Activated naive CD8-positive, alpha-beta T cell (primary cell): ENCODE measurements at regions not wholly inside any gene's neighbourhood (a gene's known extent, or its start where the extent isn't known, plus 50 kb on each side); places are given as distances from the start of the nearest gene placed in this dataset.

Source experiments
- H3K27ac Mint-ChIP-seq: one replicate; pipeline ENCODE4 v1.8.0; 2021; ENCODE audit warnings: mixed read lengths
- H3K27me3 Mint-ChIP-seq: one replicate; pipeline ENCODE4 v1.8.0; 2021; ENCODE audit warnings: mixed read lengths
- H3K36me3 Mint-ChIP-seq: one replicate; pipeline ENCODE4 v1.8.0; 2021; ENCODE audit warnings: mixed read lengths
- H3K4me1 Mint-ChIP-seq: one replicate; pipeline ENCODE4 v1.8.0; 2021; ENCODE audit warnings: low read depth, mixed read lengths
- H3K4me3 Mint-ChIP-seq: one replicate; pipeline ENCODE4 v1.8.0; 2021; ENCODE audit warnings: mild to moderate bottlenecking, mixed read lengths
- H3K9me3 Mint-ChIP-seq: one replicate; pipeline ENCODE4 v1.8.0; 2021; ENCODE audit warnings: low read depth, mixed read lengths

DNA sequence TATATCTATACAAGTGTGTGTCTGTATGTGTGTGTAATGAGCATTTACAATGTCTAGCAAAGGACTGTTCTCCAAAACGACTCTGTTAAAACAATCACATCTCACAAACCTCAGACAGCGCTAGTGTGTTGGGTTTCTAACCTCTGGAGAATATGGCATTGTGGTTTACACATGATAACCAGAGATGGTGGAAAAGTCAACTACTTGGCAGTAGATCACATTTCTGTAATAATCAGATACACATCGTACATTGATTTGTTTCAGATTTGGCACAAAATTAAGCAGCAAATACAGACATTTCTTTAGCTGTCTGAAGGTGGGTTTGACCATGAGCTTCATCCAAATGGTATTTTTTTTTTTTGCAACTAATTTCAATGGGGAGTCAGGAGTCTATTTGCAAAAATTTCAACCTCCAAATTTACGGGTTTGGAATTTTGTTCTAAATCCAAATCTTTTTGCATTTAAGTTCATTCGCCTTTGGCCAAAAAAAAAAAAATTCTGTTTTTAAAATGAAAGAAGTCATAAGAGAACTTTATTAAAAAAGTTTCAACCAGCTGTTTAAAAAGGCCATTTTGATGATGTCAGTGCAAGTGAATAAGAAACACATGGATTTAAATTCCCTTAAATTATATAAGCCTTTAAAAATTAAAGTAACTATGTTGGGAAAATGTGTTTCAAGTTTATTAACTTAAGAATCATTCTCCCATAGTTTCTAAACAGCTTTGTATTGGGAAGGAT, 127.8 kb downstream of the TMEM26 start:
- Mint-ChIP-seq H3K4me3 (no peak overlapping the region), H3K27me3 (peaks cover 2% of the 10 kb centered on the region), H3K4me1 (no peaks in the 10 kb centered on the region), H3K27ac (no peak overlapping the region), H3K9me3 (peaks cover 4% of the 10 kb centered on the region), H3K36me3 (peaks cover 3% of the 10 kb centered on the region)

DNA sequence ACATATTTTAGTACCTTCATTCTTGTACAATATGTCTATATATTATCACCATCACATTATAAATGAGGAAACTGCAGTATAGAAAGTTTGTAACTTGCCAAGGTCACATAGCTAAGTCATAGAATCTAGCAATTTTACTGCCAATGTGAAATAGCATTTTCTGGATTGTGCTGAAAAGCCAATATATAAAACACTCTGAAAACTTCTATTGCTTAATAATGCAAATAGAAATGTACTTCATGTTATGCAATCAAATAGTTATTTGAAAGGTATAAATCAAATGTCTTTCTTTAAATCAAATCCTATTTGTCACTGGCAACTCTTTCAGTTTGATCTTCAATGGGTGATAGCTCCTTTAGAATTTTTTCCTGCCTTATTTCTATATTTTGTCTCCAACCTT, 129.5 kb downstream of the TMEM26 start:
- H3K27me3 Mint-ChIP-seq = peaks cover 2% of the 10 kb centered on the region
- H3K4me3 Mint-ChIP-seq = no peak overlapping the region
- H3K27ac Mint-ChIP-seq = no peak overlapping the region
- peaks cover 3% of the 10 kb centered on the region for H3K36me3 Mint-ChIP-seq
- peaks cover 4% of the 10 kb centered on the region for H3K9me3 Mint-ChIP-seq
- no peaks in the 10 kb centered on the region for H3K4me1 Mint-ChIP-seq

DNA sequence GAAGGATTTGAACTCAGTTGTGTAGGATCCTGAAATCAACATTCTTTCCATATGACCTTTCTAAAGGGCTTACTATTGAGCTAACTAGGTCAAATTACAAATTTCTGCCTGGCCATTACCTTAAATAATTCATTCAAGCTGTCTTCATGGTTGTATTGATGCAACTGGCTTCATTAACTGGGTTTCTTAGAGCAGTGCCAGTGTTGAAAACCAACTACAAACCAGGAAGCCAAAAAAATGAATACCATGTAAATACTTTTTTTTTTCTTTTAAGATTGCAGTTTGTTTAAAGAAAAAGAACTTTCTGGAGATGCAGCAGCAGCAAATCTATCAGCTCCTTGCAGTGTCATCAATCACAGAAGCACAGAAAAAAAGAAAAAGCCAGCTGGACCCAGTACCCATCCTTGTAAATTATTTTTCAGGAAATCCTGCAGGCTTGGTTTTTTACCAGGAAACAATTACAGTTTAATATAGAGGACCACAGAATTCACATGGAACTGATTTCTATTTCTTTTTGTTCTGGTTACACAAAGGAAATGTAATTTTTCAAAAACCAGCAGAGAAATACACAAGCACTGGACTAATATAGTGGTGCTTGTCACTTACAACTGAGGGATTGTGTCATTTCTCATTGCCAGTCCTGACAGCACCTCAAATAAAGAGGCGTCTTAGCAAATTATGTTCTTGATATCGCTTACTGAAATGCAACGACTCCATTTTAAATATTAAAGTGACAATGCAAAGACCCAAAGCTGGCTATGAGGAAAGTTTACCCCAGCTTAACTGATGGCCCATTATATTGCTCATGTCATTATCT, 131.9 kb downstream of the TMEM26 start:
- Mint-ChIP-seq H3K4me1 (no peaks in the 10 kb centered on the region), H3K36me3 (no peaks in the 10 kb centered on the region)

DNA sequence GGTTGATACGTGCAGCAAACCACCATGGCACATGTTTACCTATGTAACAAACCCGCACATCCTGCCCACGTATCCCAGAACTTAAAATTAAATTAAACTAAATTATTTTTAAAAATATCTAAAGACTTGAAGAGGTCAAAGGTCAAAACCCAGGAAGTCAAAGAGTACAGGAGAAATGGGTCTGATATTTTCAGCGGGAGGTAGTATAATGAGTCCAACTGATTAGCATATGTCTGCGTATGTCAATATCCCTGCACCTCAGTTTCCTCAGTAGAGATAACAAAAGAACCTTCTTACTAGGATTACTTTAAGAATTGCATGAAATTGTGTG, 133.0 kb downstream of the TMEM26 start:
- Mint-ChIP-seq H3K36me3 (peaks cover 2% of the 10 kb centered on the region), H3K4me3 (no peak overlapping the region), H3K4me1 (no peaks in the 10 kb centered on the region), H3K9me3 (no peaks in the 10 kb centered on the region), H3K27ac (no peak overlapping the region), H3K27me3 (peaks cover 2% of the 10 kb centered on the region)

More for the DNA sequence above, 131.9 kb downstream of the TMEM26 start:
- H3K4me3 Mint-ChIP-seq = no peak overlapping the region
- peaks cover 2% of the 10 kb centered on the region for H3K27me3 Mint-ChIP-seq
- no peaks in the 10 kb centered on the region for H3K9me3 Mint-ChIP-seq
- no peak overlapping the region for H3K27ac Mint-ChIP-seq

DNA sequence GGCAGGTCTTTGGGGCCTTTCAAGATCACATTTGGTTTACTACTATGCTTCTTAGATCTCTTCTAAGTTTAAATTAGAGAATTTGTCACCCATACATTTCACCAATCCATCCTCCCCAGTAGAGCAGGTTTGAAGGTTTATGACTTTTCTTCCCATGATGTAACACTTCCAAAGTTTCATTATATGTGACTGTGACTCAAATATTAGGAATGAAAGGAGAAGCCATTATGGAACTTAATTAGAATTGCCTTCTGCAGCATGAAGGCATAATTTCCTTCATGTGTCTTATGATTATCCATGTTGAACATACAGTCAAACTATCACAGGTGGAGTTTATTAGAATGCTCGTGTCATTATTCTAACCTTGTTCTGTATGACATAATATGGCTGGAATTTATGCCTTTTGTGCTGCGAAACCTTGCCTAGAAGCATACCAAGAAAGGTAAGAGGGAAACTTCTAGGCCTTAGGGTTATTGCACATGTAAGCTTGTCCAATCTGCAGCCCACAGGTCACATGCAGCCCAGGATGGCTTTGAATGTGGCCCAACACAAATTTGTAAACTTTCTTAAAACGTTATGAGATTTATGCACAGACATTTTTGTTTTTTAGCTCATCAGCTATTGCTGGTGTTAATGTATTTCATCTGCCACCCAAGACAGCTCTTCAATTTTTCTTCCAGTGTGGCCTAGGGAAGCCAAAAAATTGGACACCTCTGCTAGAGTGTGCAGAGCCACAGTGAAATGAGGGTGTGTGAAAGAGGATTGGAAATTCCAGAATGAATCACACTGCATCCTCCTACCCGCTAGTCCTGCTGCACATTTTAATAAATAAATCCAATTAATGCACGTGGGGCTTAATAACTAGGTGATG, 133.6 kb downstream of the TMEM26 start:
- Mint-ChIP-seq H3K9me3 (no peaks in the 10 kb centered on the region), H3K27ac (no peak overlapping the region), H3K27me3 (no peaks in the 10 kb centered on the region)

DNA sequence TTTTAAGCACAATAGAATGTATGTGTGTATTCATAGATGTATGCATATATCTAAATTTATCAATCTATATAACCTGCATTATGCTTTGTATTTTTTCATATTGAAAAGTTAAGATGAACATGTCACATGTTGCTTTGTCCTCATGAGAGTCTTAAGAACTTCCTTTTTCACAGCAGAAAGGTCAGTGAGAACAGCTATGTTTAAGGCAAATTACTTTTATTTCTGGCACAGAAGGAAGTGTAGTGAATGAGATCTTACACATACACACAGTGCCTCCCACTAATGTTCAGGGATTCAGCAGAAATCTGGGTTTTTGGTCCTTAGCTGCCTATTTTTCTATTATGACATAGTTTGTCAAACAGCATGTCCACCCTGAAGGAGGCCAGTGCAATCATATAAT, 134.8 kb downstream of the TMEM26 start:
- H3K36me3 Mint-ChIP-seq = peaks cover 2% of the 10 kb centered on the region
- no peak overlapping the region for H3K27ac Mint-ChIP-seq
- no peaks in the 10 kb centered on the region for H3K27me3 Mint-ChIP-seq
- peaks cover 13% of the 10 kb centered on the region for H3K4me1 Mint-ChIP-seq
- H3K9me3 Mint-ChIP-seq = no peaks in the 10 kb centered on the region
- no peak overlapping the region for H3K4me3 Mint-ChIP-seq

More for the DNA sequence above, 133.6 kb downstream of the TMEM26 start:
- Mint-ChIP-seq H3K4me1 (peaks cover 2% of the 10 kb centered on the region), H3K36me3 (peaks cover 2% of the 10 kb centered on the region), H3K4me3 (no peak overlapping the region)

DNA sequence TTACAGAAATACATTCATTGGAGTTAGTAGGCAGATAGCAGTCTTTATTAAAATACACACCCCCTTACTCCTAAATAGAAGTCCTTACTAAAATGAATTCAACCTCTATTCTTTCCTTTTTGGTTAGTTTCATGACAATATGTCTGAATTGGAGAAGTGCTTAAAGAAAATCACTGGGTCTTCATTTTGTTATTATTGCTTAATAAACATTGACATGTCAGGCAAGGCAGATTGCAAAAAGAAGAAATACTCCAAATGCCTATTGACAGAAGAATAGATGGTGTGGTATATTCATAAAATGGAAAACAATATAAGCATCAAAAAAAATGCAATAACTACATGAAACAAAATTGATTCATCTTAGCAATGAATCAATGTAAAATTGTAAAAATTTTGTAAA, 135.5 kb downstream of the TMEM26 start:
- Mint-ChIP-seq H3K36me3 (peaks cover 2% of the 10 kb centered on the region), H3K27me3 (no peaks in the 10 kb centered on the region), H3K4me3 (no peak overlapping the region), H3K4me1 (peaks cover 14% of the 10 kb centered on the region), H3K9me3 (no peaks in the 10 kb centered on the region), H3K27ac (no peak overlapping the region)

DNA sequence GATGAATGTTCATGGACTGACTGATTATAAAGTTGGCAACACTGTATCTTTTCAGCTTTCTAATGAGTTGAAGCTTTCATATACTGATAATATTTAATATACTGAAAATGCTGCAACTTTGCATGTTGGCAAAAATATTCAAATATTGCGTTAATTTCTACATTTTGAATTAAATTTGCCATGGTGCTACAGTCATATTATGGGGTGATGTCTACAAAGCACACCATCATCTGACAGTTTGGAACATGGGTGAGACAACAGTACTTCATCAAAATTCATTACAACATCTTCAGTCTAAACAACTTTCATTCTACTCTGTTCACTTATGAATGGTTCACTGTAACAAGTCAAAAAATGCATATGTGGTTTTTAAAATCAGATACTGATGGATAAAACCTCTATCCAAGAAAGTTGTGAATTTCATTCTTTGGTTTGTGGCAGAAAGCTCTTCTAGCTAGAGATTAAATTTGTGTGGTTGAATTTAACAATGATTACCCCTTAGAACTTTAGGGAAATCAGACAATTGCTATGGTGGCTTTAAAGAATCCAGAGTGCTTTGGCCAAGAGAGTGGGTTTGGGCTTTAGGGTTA, 136.4 kb downstream of the TMEM26 start:
- Mint-ChIP-seq H3K27ac (no peak overlapping the region), H3K4me1 (peaks cover 14% of the 10 kb centered on the region), H3K27me3 (no peaks in the 10 kb centered on the region), H3K4me3 (no peak overlapping the region), H3K36me3 (peaks cover 2% of the 10 kb centered on the region), H3K9me3 (no peaks in the 10 kb centered on the region)

DNA sequence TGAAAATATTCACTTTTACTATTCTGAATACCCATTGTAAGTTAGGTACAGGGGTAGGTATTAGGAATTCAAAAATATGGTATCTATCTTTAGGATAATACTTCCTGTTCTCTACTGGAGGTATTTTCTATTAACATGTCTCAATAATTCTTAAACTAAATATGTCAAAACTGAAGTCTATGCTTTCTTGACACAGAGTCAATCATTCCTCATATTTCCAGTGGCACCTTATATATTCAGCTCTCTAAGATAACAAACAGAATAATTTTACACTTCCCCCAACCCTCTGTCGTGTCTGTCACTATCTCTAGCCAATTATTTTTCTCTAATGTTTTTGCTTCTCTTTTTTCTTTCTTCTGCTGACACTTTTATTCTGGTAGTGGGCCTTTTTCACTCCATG, 138.9 kb downstream of the TMEM26 start:
- Mint-ChIP-seq H3K9me3 (no peaks in the 10 kb centered on the region), H3K27me3 (no peaks in the 10 kb centered on the region), H3K4me1 (peaks cover 14% of the 10 kb centered on the region), H3K36me3 (peaks cover 2% of the 10 kb centered on the region), H3K27ac (no peak overlapping the region), H3K4me3 (no peak overlapping the region)

DNA sequence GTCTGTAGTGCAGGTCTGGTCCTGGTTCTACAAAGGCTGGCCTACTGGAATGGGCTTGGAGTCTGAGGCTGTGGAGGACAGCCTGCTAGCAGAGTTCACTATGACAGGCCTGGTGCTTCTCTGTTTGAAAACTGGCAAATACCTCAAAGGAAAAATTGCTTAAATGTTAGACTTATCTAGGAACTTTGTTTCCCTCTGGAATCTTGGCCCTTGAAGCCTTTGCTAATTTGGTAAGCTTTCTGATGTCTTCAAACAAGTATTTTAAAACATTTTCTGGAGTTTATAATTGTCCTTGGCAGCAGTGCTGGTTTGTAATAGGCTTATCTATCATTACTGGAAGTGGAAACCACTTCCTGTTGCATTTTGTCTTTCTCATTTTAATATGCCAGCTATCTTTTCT, 139.7 kb downstream of the TMEM26 start:
- H3K4me1 Mint-ChIP-seq = peaks cover 14% of the 10 kb centered on the region
- peaks cover 2% of the 10 kb centered on the region for H3K36me3 Mint-ChIP-seq
- H3K4me3 Mint-ChIP-seq = no peak overlapping the region
- H3K9me3 Mint-ChIP-seq = no peaks in the 10 kb centered on the region
- H3K27ac Mint-ChIP-seq = no peak overlapping the region
- H3K27me3 Mint-ChIP-seq = no peaks in the 10 kb centered on the region

DNA sequence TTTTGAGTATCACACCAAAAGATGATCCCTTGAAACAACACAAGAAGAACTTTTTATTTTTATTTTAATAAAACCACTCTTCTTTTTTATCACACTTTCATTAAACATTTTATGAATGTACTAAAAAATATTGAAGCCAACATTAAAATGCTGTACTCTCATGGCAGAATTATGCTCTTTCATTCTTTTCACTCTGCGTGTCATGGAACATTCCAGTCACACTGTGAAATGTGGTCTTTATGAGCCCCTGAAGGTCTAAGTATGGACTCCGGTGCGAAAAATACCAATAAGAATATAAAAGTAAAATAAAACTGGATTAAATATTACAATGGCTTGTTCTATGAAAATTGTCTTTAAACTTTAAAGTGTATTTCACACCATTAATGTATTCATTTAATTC, 148.4 kb downstream of the TMEM26 start:
- H3K36me3 Mint-ChIP-seq = no peaks in the 10 kb centered on the region
- H3K27ac Mint-ChIP-seq = no peak overlapping the region
- no peak overlapping the region for H3K4me3 Mint-ChIP-seq
- no peaks in the 10 kb centered on the region for H3K27me3 Mint-ChIP-seq
- H3K4me1 Mint-ChIP-seq = no peaks in the 10 kb centered on the region
- no peaks in the 10 kb centered on the region for H3K9me3 Mint-ChIP-seq

DNA sequence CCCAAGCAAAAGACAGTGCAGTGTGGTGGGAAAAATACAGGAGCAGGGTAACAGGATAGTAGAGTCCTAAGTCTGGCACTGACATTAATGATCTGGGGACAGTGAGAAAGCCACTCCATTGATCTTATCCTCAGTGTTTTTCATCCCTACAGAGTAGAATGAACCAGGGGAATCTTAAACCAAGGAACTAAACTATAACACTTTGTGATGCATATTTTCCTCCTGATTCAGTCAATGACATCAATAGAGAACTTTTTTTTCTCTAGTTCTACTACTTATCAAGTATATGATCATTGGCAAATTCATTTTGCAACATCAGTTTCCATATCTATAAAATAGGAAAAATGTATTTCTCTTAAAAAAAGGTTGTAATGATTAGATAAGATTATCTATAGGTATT, 151.1 kb downstream of the TMEM26 start:
- Mint-ChIP-seq H3K4me1 (no peaks in the 10 kb centered on the region), H3K36me3 (peaks cover 2% of the 10 kb centered on the region), H3K9me3 (peaks cover 4% of the 10 kb centered on the region)

DNA sequence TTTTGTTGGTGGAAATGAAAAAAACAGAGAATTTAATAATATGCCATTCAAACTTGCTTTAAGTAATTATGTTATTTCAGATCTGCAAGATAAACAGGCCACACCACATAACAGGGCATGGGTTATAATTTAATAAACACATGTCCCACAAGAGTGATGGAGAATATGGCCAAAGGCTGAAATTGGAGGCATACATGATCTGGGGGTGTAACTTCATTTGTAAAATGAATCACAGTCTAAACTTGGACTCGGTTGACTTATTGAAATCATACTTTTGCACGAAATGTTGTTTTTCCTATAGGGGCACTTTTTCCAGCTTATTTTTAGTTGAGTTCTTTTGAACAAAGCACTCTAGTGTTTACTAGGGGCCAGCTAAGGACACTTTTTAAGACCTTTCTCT, 151.6 kb downstream of the TMEM26 start:
- no peak overlapping the region for H3K4me3 Mint-ChIP-seq
- H3K36me3 Mint-ChIP-seq = peaks cover 2% of the 10 kb centered on the region
- no peak overlapping the region for H3K27ac Mint-ChIP-seq
- H3K27me3 Mint-ChIP-seq = no peaks in the 10 kb centered on the region
- H3K9me3 Mint-ChIP-seq = peaks cover 4% of the 10 kb centered on the region
- no peaks in the 10 kb centered on the region for H3K4me1 Mint-ChIP-seq

More for the DNA sequence above, 151.1 kb downstream of the TMEM26 start:
- Mint-ChIP-seq H3K27ac (no peak overlapping the region), H3K27me3 (no peaks in the 10 kb centered on the region), H3K4me3 (no peak overlapping the region)

DNA sequence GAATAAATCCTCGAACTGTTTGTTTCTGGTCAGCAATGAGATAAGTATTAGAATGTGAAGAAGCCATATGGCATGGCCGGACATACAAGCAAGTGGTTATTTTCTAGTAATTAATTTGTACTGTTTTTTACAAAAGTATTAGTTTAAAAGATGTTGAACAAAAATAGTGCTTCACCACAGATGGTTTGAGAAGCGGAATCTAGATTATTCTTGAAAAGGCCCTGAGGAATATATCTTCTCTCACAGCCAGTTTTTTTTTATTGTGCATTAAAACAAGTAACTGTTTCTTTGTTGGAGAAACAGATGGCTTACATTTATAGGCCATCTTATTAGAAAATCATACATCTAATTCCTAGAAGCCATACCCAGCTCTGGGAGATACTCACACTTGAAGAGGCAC, 153.3 kb downstream of the TMEM26 start:
- peaks cover 2% of the 10 kb centered on the region for H3K36me3 Mint-ChIP-seq
- H3K4me1 Mint-ChIP-seq = no peaks in the 10 kb centered on the region
- no peak overlapping the region for H3K27ac Mint-ChIP-seq
- H3K4me3 Mint-ChIP-seq = no peak overlapping the region
- peaks cover 4% of the 10 kb centered on the region for H3K9me3 Mint-ChIP-seq
- no peaks in the 10 kb centered on the region for H3K27me3 Mint-ChIP-seq

DNA sequence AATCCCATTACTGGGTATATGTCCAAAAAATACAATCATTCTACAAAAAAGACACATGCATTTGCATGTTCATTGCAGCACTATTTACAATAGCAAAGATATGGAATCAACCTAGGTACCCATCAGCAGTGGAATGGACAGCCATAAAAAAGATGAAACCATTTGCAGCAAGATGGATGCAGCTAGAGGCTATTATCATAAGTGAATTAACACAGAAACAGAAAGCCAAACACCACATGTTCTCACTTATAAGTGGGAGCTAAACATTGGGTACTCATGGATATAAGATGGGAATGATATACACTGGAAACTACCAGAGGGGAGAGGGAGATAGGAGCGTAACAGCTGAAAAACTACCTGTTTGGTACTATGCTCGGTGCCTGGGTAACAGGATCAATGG, 154.0 kb downstream of the TMEM26 start:
- no peak overlapping the region for H3K27ac Mint-ChIP-seq
- H3K27me3 Mint-ChIP-seq = no peaks in the 10 kb centered on the region
- H3K4me1 Mint-ChIP-seq = no peaks in the 10 kb centered on the region
- peaks cover 4% of the 10 kb centered on the region for H3K9me3 Mint-ChIP-seq
- H3K36me3 Mint-ChIP-seq = peaks cover 2% of the 10 kb centered on the region
- no peak overlapping the region for H3K4me3 Mint-ChIP-seq
